NT2/D1 (cell line): ENCODE measurements at regions not wholly inside any gene's neighbourhood (a gene's known extent, or its start where the extent isn't known, plus 50 kb on each side); places are given as distances from the start of the nearest gene placed in this dataset.

Experiments
- DNase-seq: peaks from one replicate; pipeline ENCODE4 v3.0.0-alpha.2; 2011; ENCODE audit warnings: low read depth, low spot score
- H3K27me3 ChIP-seq: 2 replicates; pipeline ENCODE4 v1.6.0; 2011; ENCODE audit warnings: mild to moderate bottlenecking; ENCODE audit not compliant: insufficient read length, insufficient read depth
- H3K36me3 ChIP-seq: 2 replicates; pipeline ENCODE4 v1.6.1; 2011; ENCODE audit warnings: mild to moderate bottlenecking, low read length, mixed read lengths; ENCODE audit not compliant: insufficient read depth, insufficient read length
- H3K4me1 ChIP-seq: 2 replicates; pipeline ENCODE4 v1.5.1; 2011; ENCODE audit not compliant: insufficient read depth, insufficient read length
- H3K4me3 ChIP-seq: 2 replicates; pipeline ENCODE4 v1.5.1; 2011; ENCODE audit warnings: low read depth; ENCODE audit not compliant: insufficient read length
- H3K9ac ChIP-seq: 2 replicates; pipeline ENCODE4 v1.6.0; 2011; ENCODE audit warnings: low read depth; ENCODE audit not compliant: insufficient read length
- H3K9me3 ChIP-seq: 2 replicates; pipeline ENCODE4 v1.5.1; 2011; ENCODE audit warnings: mild to moderate bottlenecking, low read length; ENCODE audit not compliant: insufficient read depth
- SUZ12 ChIP-seq: IDR thresholded peaks from 2 replicates; pipeline ENCODE4 v1.6.1; 2011; ENCODE audit not compliant: insufficient read length, insufficient read depth; ENCODE audit errors: extremely low read depth
- YY1 ChIP-seq: IDR thresholded peaks from 2 replicates; pipeline ENCODE4 v1.6.1; 2011; ENCODE audit not compliant: insufficient read length, insufficient read depth
- ZNF274 ChIP-seq: IDR thresholded peaks from 2 replicates; pipeline ENCODE4 v1.6.1; 2011; ENCODE audit warnings: mild to moderate bottlenecking, low read depth, low read length

DNA sequence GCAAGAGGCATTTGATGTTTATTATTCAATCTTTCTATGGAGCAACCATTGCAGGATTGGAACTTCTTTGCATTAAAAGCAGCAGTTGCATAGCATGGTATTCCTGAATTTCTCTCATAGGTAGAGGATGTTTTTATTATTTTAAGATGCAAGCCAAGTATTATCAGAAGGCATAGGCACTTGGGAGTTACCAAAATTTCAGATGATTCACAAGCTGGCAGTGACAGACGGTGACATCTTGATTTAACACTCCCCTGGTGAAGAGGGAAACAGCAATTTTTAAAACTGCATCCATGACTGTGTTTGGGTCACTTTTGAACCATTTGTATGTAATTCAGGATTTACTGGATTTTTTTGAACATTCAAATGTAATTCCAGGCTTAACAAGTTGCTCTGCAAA is 654.3 kb downstream of the SLC4A3 start:
- H3K4me1 ChIP-seq = no peaks in the 10 kb centered on the region
- H3K9me3 ChIP-seq = no peaks in the 10 kb centered on the region
- no peak overlapping the region for H3K4me3 ChIP-seq
- no peak for TF ChIP-seq SUZ12
- TF ChIP-seq ZNF274 = no peak
- TF ChIP-seq YY1 = no peak
- H3K9ac ChIP-seq = no peak overlapping the region
- no peaks in the 10 kb centered on the region for H3K27me3 ChIP-seq
- H3K36me3 ChIP-seq = no peaks in the 10 kb centered on the region
- no peak for DNase-seq

DNA sequence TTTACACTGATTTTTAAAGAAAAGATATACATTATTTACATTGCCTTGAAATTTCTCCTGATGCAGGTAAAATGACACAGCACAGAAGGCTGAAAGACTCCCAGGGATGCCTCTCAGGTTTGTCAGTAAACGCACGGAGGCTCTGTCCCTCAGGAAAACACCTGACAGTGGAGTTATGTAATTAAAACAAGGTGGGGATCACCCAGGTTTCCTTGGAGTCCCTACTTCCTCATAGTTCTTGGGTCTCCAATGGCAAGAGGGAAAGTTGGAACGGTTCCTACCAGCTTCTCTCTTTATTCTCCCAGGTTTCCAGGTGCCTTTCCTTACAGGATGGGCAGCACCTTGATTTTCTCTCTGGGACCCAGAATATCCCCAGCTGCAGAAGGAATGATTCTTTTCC is 654.8 kb downstream of the SLC4A3 start:
- Histone ChIP-seq H3K27me3 (no peaks in the 10 kb centered on the region), H3K4me1 (no peaks in the 10 kb centered on the region), H3K9me3 (no peaks in the 10 kb centered on the region), H3K4me3 (no peak overlapping the region), H3K9ac (no peak overlapping the region), H3K36me3 (no peaks in the 10 kb centered on the region)
- no peak for TF ChIP-seq ZNF274
- no peak for TF ChIP-seq YY1
- TF ChIP-seq SUZ12 = no peak
- no peak for DNase-seq

DNA sequence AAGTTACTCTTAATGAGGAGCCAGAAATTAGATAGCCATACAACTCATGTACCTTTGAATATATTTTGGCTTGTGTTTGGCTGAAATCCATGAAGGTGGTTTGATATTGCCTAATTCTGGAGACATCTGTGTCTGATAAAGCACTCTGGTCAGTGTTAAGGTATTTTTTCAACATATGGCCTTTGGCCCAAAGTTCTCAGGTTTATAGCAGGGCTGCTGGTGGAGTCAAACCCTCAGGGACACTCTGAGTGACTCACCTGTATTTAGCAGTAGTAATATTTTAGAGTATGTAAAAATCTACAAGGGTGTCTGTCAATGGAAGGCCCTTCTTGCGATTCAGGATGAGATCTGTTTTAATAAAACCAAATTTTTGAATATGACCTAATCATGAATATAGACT is 666.5 kb downstream of the SLC4A3 start:
- TF ChIP-seq ZNF274 = no peak
- no peak for TF ChIP-seq YY1
- no peak for TF ChIP-seq SUZ12
- peaks cover 3% of the 10 kb centered on the region; the same call in 1 of the 2 replicates for H3K9me3 ChIP-seq

DNA sequence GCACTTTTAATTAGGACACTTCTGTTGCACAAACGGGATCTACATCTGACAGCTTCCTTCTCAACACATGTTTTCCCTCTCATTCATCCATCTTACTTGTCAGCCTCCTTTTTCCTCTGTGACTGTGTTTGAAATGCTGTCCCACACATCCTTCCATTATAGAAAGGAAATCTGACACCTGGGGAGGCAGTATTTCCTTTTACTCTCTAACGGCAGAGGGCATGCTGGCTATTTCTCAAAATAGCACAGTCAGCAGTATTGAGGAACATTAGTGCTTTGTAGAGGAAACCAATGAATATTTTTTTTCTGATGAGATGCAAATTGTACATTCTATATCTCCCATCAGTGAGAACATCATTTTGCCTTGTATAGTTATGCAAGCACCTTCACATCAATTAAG is 668.7 kb downstream of the SLC4A3 start:
- TF ChIP-seq YY1 (no peak), ZNF274 (no peak), SUZ12 (no peak)
- H3K9ac ChIP-seq = no peak overlapping the region
- peaks cover 3% of the 10 kb centered on the region; the same call in 1 of the 2 replicates for H3K9me3 ChIP-seq
- no peaks in the 10 kb centered on the region for H3K36me3 ChIP-seq
- no peak overlapping the region for H3K4me3 ChIP-seq
- no peaks in the 10 kb centered on the region for H3K27me3 ChIP-seq
- no peak for DNase-seq
- no peaks in the 10 kb centered on the region for H3K4me1 ChIP-seq

More for the DNA sequence above, 666.5 kb downstream of the SLC4A3 start:
- DNase-seq = no peak
- Histone ChIP-seq H3K9ac (no peak overlapping the region), H3K4me3 (no peak overlapping the region), H3K27me3 (no peaks in the 10 kb centered on the region), H3K4me1 (no peaks in the 10 kb centered on the region), H3K36me3 (no peaks in the 10 kb centered on the region)

DNA sequence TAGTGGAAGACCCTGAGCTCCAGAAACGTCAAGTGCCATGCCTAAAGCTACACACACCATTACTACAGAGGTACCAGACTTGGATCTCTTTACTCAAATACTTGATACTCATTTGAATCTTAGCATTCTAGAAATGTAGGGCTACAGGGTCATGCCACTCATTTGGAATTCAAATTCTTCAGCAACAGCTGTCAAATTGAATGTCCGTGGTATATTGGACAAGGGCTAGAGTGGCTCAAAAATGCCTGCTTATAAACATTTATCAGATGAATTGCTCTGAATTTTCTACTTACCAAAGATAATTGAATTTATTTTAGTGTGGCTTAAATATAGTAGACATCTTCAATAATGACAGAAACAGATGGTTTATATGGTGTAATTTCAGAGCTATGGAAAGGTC is 669.7 kb downstream of the SLC4A3 start:
- no peak overlapping the region for H3K9ac ChIP-seq
- no peak for DNase-seq
- TF ChIP-seq SUZ12 = no peak
- no peak for TF ChIP-seq ZNF274
- no peak for TF ChIP-seq YY1
- peaks cover 3% of the 10 kb centered on the region; the same call in 1 of the 2 replicates for H3K9me3 ChIP-seq
- H3K27me3 ChIP-seq = no peaks in the 10 kb centered on the region
- no peaks in the 10 kb centered on the region for H3K36me3 ChIP-seq
- H3K4me3 ChIP-seq = no peak overlapping the region
- no peaks in the 10 kb centered on the region for H3K4me1 ChIP-seq

DNA sequence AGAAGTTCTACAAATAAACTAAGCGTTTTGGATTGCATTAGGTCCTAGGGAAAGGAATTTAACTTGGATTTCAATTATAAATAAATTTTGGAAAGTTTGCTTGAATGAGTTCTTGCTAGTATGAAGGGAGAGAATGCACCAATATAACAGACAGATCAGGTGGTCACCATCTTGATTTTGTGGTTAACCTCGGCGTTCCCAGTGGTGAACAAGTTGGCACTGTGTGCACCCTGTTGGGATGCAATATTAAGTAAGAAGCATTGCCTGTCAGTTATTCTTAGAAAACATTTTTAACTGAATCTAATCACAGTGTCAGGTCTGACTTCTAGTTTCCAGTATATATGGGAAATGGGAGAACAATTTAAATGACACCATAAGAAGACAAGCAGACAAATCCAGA is 673.4 kb downstream of the SLC4A3 start:
- Histone ChIP-seq H3K36me3 (no peaks in the 10 kb centered on the region), H3K9me3 (no peaks in the 10 kb centered on the region), H3K27me3 (no peaks in the 10 kb centered on the region), H3K4me3 (no peak overlapping the region), H3K4me1 (no peaks in the 10 kb centered on the region), H3K9ac (no peak overlapping the region)
- TF ChIP-seq ZNF274 (no peak), SUZ12 (no peak), YY1 (no peak)
- DNase-seq = no peak

DNA sequence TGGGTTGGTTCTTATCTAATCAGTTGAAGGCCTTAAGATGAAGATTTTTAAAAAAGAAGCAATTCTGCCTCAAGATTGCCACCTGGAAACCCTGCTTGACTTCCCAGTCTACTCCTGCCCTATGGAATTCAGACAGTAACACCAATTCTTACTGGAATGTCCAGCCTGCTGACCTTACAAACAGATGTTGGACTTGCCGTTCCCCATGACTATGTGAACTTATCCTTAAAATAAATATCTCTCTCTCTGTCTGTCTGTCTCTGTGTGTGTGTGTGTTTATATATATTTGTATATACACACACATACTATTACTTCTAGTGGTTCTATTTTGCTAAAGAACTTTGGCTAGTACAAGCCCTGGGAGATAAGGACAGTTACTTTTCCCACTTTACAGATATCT is 675.3 kb downstream of the SLC4A3 start:
- no peak for TF ChIP-seq YY1
- no peak for TF ChIP-seq ZNF274
- no peak for TF ChIP-seq SUZ12
- H3K4me1 ChIP-seq = no peaks in the 10 kb centered on the region
- no peaks in the 10 kb centered on the region for H3K36me3 ChIP-seq
- H3K4me3 ChIP-seq = no peak overlapping the region
- DNase-seq = no peak
- H3K9me3 ChIP-seq = no peaks in the 10 kb centered on the region
- no peaks in the 10 kb centered on the region for H3K27me3 ChIP-seq
- no peak overlapping the region for H3K9ac ChIP-seq
